Calu3 (cell line): ENCODE measurements at regions not wholly inside any gene's neighbourhood (a gene's known extent, or its start where the extent isn't known, plus 50 kb on each side); places are given as distances from the start of the nearest gene placed in this dataset.

Experiments
- BruUV-seq: library from RNA; stranded (reverse); fragments of 400-500 nt; replicated peaks from 2 replicates; lab custom pipeline; 2021; lab: Mats Ljungman, UMichigan
- CTCF ChIA-PET: fragments of 300-600 bp; sonication (Branson Sonifier 250); formaldehyde crosslinking; loops from one replicate; lab custom pipeline; 2022; ENCODE audit warnings: antibody characterized with exemption; lab: Charles Lee
- DNase-seq: peaks from one replicate; pipeline ENCODE4 v3.0.0; 2022
- H3K27ac Mint-ChIP-seq: one replicate; pipeline ENCODE4 v1.8.0; 2022; ENCODE audit warnings: mixed read lengths; ENCODE audit not compliant: unreplicated experiment
- H3K27me3 Mint-ChIP-seq: one replicate; pipeline ENCODE4 v1.8.0; 2022; ENCODE audit warnings: mixed read lengths; ENCODE audit not compliant: unreplicated experiment
- H3K36me3 Mint-ChIP-seq: one replicate; pipeline ENCODE4 v1.8.0; 2022; ENCODE audit warnings: mild to moderate bottlenecking, moderate library complexity, mixed read lengths; ENCODE audit not compliant: insufficient read depth, unreplicated experiment
- H3K4me1 Mint-ChIP-seq: one replicate; pipeline ENCODE4 v1.8.0; 2022; ENCODE audit warnings: mild to moderate bottlenecking, low read depth, mixed read lengths; ENCODE audit not compliant: unreplicated experiment
- H3K4me3 Mint-ChIP-seq: one replicate; pipeline ENCODE4 v1.8.0; 2022; ENCODE audit warnings: mild to moderate bottlenecking, low read depth, moderate library complexity, mixed read lengths; ENCODE audit not compliant: unreplicated experiment
- H3K9me3 Mint-ChIP-seq: one replicate; pipeline ENCODE4 v1.8.0; 2022; ENCODE audit warnings: low read depth, mixed read lengths; ENCODE audit not compliant: unreplicated experiment
- CTCF ChIP-seq: fragments of 200-600 bp; IDR thresholded peaks from one replicate; pipeline ENCODE4 v1.8.0; 2022; ENCODE audit warnings: antibody characterized with exemption; ENCODE audit not compliant: unreplicated experiment
- intact Hi-C: fragments of 100-400 bp; cut with micrococcal nuclease; formaldehyde crosslinking; loops from one replicate; pipeline ENCODE4 v1.10.0; 2022; ENCODE audit not compliant: unreplicated experiment

- no peak for DNase-seq
- Mint-ChIP-seq H3K4me3 (no peak overlapping the region), H3K4me1 (no peaks in the 10 kb centered on the region), H3K27ac (no peak overlapping the region), H3K27me3 (no peaks in the 10 kb centered on the region), H3K36me3 (no peaks in the 10 kb centered on the region), H3K9me3 (peaks cover 7% of the 10 kb centered on the region)
- BruUV-seq: no TSS peak
- TF ChIP-seq CTCF: no peak
- intact Hi-C loops: no loop called here
- CTCF ChIA-PET: no interaction called here
Measured at GRCh38 chr2:183383854-183384253, 259.6 kb downstream of the NUP35 start.

- H3K27me3 Mint-ChIP-seq: no peaks in the 10 kb centered on the region
- CTCF ChIA-PET: no interaction called here
Measured at GRCh38 chr2:183389546-183390080, 265.4 kb downstream of the NUP35 start.

GRCh38 chr2:183390109-183390508, 265.9 kb downstream of the NUP35 start:
- H3K36me3 Mint-ChIP-seq: peaks cover 4% of the 10 kb centered on the region
- H3K4me1 Mint-ChIP-seq: no peaks in the 10 kb centered on the region
- BruUV-seq: no TSS peak
- DNase-seq: no peak
- H3K9me3 Mint-ChIP-seq: peaks cover 13% of the 10 kb centered on the region
- CTCF ChIA-PET: no interaction called here
- no peak overlapping the region for H3K27ac Mint-ChIP-seq
- no peak overlapping the region for H3K4me3 Mint-ChIP-seq
- no peaks in the 10 kb centered on the region for H3K27me3 Mint-ChIP-seq
- no peak for TF ChIP-seq CTCF
- intact Hi-C loops: no loop called here

More at GRCh38 chr2:183389546-183390080, 265.4 kb downstream of the NUP35 start:
- Mint-ChIP-seq H3K4me1 (no peaks in the 10 kb centered on the region), H3K36me3 (peaks cover 4% of the 10 kb centered on the region), H3K4me3 (no peak overlapping the region), H3K27ac (no peak overlapping the region), H3K9me3 (peaks cover 13% of the 10 kb centered on the region)
- intact Hi-C loops: no loop called here
- no peak for DNase-seq
- BruUV-seq: no TSS peak
- no peak for TF ChIP-seq CTCF

GRCh38 chr2:183404392-183404791, 280.1 kb downstream of the NUP35 start:
- no TSS peak for BruUV-seq
- no peak for DNase-seq
- Mint-ChIP-seq H3K9me3 (no peaks in the 10 kb centered on the region), H3K36me3 (no peaks in the 10 kb centered on the region), H3K4me1 (no peaks in the 10 kb centered on the region), H3K4me3 (no peak overlapping the region), H3K27ac (no peak overlapping the region), H3K27me3 (no peaks in the 10 kb centered on the region)
- intact Hi-C loops: no loop called here
- CTCF ChIA-PET: no interaction called here
- TF ChIP-seq CTCF: no peak
